ENCODE measurements at regions not wholly inside any gene's neighbourhood (a gene's known extent, or its start where the extent isn't known, plus 50 kb on each side); places are given as distances from the start of the nearest gene placed in this dataset.

DNA sequence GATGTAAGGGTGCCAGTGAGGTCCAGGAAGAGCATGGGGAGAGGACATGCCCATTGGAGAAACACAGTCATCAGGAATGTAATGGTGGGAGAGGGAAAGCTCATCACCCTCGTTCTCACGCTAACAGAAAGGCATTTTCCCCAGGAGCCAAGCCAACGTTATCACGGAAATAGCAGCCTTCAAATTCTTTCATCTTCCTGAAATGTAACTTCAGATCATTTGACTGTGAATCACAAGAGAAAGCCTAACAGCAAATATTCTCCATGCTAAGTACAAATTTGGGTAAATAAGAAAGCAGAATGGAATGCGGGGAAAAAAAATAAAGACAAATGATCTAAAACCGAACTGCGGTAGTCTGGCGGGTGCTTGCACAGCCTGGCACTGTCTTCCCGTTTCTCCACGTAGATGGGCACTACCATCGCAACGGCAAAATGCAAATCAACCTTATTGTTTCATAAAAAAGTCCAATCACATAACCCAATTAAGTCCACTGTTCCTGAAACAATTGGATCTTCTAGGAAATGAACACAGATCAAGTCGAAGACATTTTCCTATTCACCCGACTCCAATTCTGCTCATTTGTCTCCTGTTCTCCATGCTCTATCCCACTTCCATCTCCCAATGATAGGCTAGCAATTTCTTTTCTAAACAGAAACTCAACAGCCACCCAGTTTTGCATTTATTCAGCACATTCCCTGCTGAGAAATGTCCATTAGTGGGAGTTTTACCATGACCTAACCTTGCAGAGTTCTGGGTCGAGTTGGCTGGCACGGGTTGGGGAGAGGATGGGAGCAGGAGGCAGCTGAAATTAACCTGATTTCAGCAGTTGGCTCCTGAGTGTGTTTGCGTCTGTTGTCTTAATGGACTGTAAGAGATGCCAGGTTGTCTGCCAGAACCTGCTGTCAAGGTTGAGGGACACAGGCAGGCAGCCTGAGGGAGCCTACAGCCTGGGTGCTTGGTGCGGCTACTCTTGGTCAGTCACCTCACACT lies 74.6 kb upstream of the FRMD4A start:
- H3K9me1 ChIP-seq (ENCODE audit: insufficient read depth, low read length): peaks cover 20% of the 10 kb centered on the region
- peak overlapping the region; percentile 94 to 97 for H4K8ac ChIP-seq (ENCODE audit: low read depth in 2 of 2, low read length in 2 of 2)
- ChIA-PET CTCF (no interaction called here), POLR2A (ENCODE audit: unreplicated experiment) (interaction anchor here (0.7 kb wide), 1 partner anchor 32 kb away, joined by 3 read pairs; no protein-coding TSS in a partner anchor)
- peak overlapping the region; percentile 99 for H4K91ac ChIP-seq (ENCODE audit: insufficient read depth, low read depth, low read length)
- peak overlapping the region; percentile 78 for H2AFZ ChIP-seq (replicated peaks; ENCODE audit: low read length, poor library complexity)
- peak overlapping the region; percentile 99 for H3K18ac ChIP-seq (ENCODE audit: low read depth, low read length)
- H3K9me3 ChIP-seq (ENCODE audit: control insufficient read depth, insufficient read depth, low read length): no peaks in the 10 kb centered on the region
- H3K23ac ChIP-seq (ENCODE audit: low read depth, low read length): peak overlapping the region; percentile 98
- in situ Hi-C loops (cut with MboI; ENCODE audit: low sequenced_read_pairs) (no loop called here), intact Hi-C loops (cut with micrococcal nuclease) (loop anchor here (1.0 to 5.0 kb wide), 2 partner anchors 8 to 47 kb away; no protein-coding TSS in a partner anchor), dilution Hi-C loops (cut with HindIII; ENCODE audit: low sequenced_read_pairs, unreplicated experiment) (no loop called here)
- H3K27me3 ChIP-seq (ENCODE audit: control insufficient read depth, insufficient read depth, low read length): no peaks in the 10 kb centered on the region
- H3K27ac ChIP-seq (ENCODE audit: insufficient read depth, low read length): peak overlapping the region; percentile 100
- H2AK5ac ChIP-seq (ENCODE audit: low read depth, low read length): peak overlapping the region; percentile 100
- ATAC-seq (ENCODE audit: low read depth) (peak; percentile 91), DNase-seq (peak; percentile 99)
- peak overlapping the region; percentile 97 for H2AK9ac ChIP-seq (replicated peaks; ENCODE audit: low read depth, low read length, poor library complexity)
- H2BK5ac ChIP-seq (ENCODE audit: low read depth, low read length, poor library complexity, severe bottlenecking): peak overlapping the region; percentile 100
- H2BK20ac ChIP-seq (ENCODE audit: low read depth, low read length): peak overlapping the region; percentile 100
- 85% methylated on average over 6 of the region's 18 CpGs; no CpG with 5 or more reads in 1 of the 2 experiments for WGBS, 2 experiments (ENCODE audit: extremely low coverage in 2 of 2, insufficient read length in 1 of 2)
- TF ChIP-seq CHD1 (IDR thresholded peaks at IDR 0.05; ENCODE audit: low read depth, low read length) (no peak; the same call in 1 of the 2 replicates), MAZ (IDR thresholded peaks at IDR 0.05; ENCODE audit: borderline replicate concordance, low read depth, low read length) (no peak), FOS (IDR thresholded peaks at IDR 0.05; ENCODE audit: low read depth, low read length) (peak; percentile 86), SMC3 (IDR thresholded peaks at IDR 0.05; ENCODE audit: low read depth, low read length) (no peak), RCOR1 (IDR thresholded peaks at IDR 0.05; ENCODE audit: insufficient replicate concordance, low read length) (peak; percentile 8), MXI1 (IDR thresholded peaks at IDR 0.05; ENCODE audit: borderline replicate concordance, low read depth, low read length) (no peak), MAFK (IDR thresholded peaks at IDR 0.05; ENCODE audit: low read depth, low read length) (0 out of 2 replicates have a peak, but pooled peaks have one; percentile 35), NFE2L2 (IDR thresholded peaks at IDR 0.05; ENCODE audit: low read depth, low read length) (peak; percentile 37; the same call in 1 of the 2 replicates), BHLHE40 (IDR thresholded peaks at IDR 0.05; ENCODE audit: low read depth, low read length) (peak; percentile 32; the same call in 1 of the 2 replicates)
- TF ChIP-seq, protein P1, sequence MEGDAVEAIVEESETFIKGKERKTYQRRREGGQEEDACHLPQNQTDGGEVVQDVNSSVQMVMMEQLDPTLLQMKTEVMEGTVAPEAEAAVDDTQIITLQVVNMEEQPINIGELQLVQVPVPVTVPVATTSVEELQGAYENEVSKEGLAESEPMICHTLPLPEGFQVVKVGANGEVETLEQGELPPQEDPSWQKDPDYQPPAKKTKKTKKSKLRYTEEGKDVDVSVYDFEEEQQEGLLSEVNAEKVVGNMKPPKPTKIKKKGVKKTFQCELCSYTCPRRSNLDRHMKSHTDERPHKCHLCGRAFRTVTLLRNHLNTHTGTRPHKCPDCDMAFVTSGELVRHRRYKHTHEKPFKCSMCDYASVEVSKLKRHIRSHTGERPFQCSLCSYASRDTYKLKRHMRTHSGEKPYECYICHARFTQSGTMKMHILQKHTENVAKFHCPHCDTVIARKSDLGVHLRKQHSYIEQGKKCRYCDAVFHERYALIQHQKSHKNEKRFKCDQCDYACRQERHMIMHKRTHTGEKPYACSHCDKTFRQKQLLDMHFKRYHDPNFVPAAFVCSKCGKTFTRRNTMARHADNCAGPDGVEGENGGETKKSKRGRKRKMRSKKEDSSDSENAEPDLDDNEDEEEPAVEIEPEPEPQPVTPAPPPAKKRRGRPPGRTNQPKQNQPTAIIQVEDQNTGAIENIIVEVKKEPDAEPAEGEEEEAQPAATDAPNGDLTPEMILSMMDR (conservative IDR thresholded peaks at IDR 0.05; ENCODE audit: low read depth, low read length): no peak
- TF ChIP-seq, protein P2, sequence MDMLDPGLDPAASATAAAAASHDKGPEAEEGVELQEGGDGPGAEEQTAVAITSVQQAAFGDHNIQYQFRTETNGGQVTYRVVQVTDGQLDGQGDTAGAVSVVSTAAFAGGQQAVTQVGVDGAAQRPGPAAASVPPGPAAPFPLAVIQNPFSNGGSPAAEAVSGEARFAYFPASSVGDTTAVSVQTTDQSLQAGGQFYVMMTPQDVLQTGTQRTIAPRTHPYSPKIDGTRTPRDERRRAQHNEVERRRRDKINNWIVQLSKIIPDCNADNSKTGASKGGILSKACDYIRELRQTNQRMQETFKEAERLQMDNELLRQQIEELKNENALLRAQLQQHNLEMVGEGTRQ (IDR thresholded peaks at IDR 0.05; ENCODE audit: low read depth, low read length): no peak
- peak overlapping the region; percentile 100 for H4K5ac ChIP-seq (ENCODE audit: low read depth, low read length)
- H3K56ac ChIP-seq (ENCODE audit: extremely low read depth, insufficient read depth, low read length): peak overlapping the region; percentile 97
- H4K20me1 ChIP-seq (ENCODE audit: insufficient read depth, low read length): no peaks in the 10 kb centered on the region
- H3K4me3 ChIP-seq (ENCODE audit: insufficient read depth, low read depth, low read length): no peak overlapping the region
- peak overlapping the region; percentile 47 for H3K9ac ChIP-seq (ENCODE audit: low read depth, low read length)
- H3K79me1 ChIP-seq (ENCODE audit: low read depth in 1 of 2, low read length in 2 of 2): peaks cover 0 to 5% of the 10 kb centered on the region in 2 experiments; a peak in 1 of 4 replicates
- H2BK120ac ChIP-seq (ENCODE audit: low read depth, low read length): peak overlapping the region; percentile 100
- peaks cover 24% of the 10 kb centered on the region for H3K4me1 ChIP-seq (ENCODE audit: control insufficient read depth, insufficient read depth, low read length)
- H2BK15ac ChIP-seq (ENCODE audit: low read depth, low read length): peak overlapping the region; percentile 76
- no peaks in the 10 kb centered on the region for H3K36me3 ChIP-seq (ENCODE audit: control insufficient read depth, insufficient read depth, low read length)
- no TSS peak for BruUV-seq (replicated peaks)
- peak overlapping the region; percentile 99 for H3K4ac ChIP-seq (ENCODE audit: low read depth, low read length)
- peak overlapping the region; percentile 36; the same call in 1 of the 2 replicates for H3K4me2 ChIP-seq (ENCODE audit: low read depth, low read length)
- H3K14ac ChIP-seq (replicated peaks; ENCODE audit: low read depth, low read length): peak overlapping the region; percentile 99

Measured in IMR-90 (cell line).